K562 (cell line): ENCODE measurements at regions not wholly inside any gene's neighbourhood (a gene's known extent, or its start where the extent isn't known, plus 50 kb on each side); places are given as distances from the start of the nearest gene placed in this dataset.
"Not testable (repeated sequence)": the region's sequence is repeated elsewhere in the genome, so short reads cannot be mapped to it uniquely, and the experiment has no call there.

Experiments
- ATAC-seq: fragments of 200-7000 bp; cut with Tn5 transposase; 3 replicates; pipeline ENCODE4 v1.9.1; 2020; ENCODE audit warnings: moderate library complexity
- BruUV-seq: library from RNA; stranded (reverse); fragments of 400-500 nt; replicated peaks from 2 replicates; lab custom pipeline; 2021; lab: Mats Ljungman, UMichigan
- CTCF ChIA-PET: fragments of 300-600 bp; formaldehyde crosslinking; extraction: SDS; loops from one replicate; lab custom pipeline; 2021; ENCODE audit warnings: low intra/inter-chr PET ratio; lab: Yijun Ruan, JAX
- POLR2A ChIA-PET: fragments of 300-600, 350-650 bp; sonication (Branson Sonifier 250); formaldehyde crosslinking; extraction: SDS; loops from one replicate; lab custom pipeline; 2021; ENCODE audit warnings: antibody characterized with exemption, inconsistent platforms; lab: Yijun Ruan, JAX
- DNase-seq, 4 experiments: peaks; one replicate each; pipeline versions ENCODE4 v3.0.0 to v3.0.0-alpha.2; 2011 to 2018; ENCODE audit warnings: low spot score in 3 of 4, mixed read lengths in 3 of 4; ENCODE audit errors: extremely low read depth in 1 of 4
- FAIRE-seq: peaks from 2 replicates; lab custom pipeline; 2011; peaks lifted over from hg19 to GRCh38; lab: Jason Lieb, UNC
- H2AFZ ChIP-seq: 2 replicates; pipeline ENCODE4 v1.6.0; 2011; ENCODE audit warnings: low read depth, low read length, control low read depth, inconsistent platforms
- H3K27ac ChIP-seq: fragments of 200-600 bp; 3 replicates; pipeline ENCODE4 v1.8.0; 2011; ENCODE audit warnings: low read depth, mild to moderate bottlenecking, control low read depth, inconsistent platforms, low read length, moderate library complexity, mixed read lengths; ENCODE audit errors: extremely low read depth
- H3K27me3 ChIP-seq, 2 experiments: fragments of 300-600 bp in 1 of 2; 2 replicates in 1 of 2; 3 replicates in 1 of 2; pipeline versions ENCODE4 v1.6.0 to v1.8.0; 2011; ENCODE audit warnings: inconsistent platforms in 2 of 2, low read length in 2 of 2, mild to moderate bottlenecking in 1 of 2, mixed read lengths in 1 of 2, moderate library complexity in 1 of 2; ENCODE audit not compliant: control insufficient read depth in 2 of 2, insufficient read depth in 2 of 2
- H3K36me3 ChIP-seq: fragments of 300-600 bp; 3 replicates; pipeline ENCODE4 v1.8.0; 2011; ENCODE audit warnings: mild to moderate bottlenecking, low read length, inconsistent platforms; ENCODE audit not compliant: control insufficient read depth, insufficient read depth
- H3K4me1 ChIP-seq, 2 experiments: fragments of 200-600 bp in 1 of 2; replicated peaks in 1 of 2; 2 replicates in 1 of 2; 3 replicates in 1 of 2; pipeline versions ENCODE4 v1.5.1 to v1.8.0; 2011; ENCODE audit warnings: inconsistent platforms in 2 of 2, low read length in 2 of 2, mild to moderate bottlenecking in 1 of 2, mixed read lengths in 1 of 2, moderate library complexity in 1 of 2; ENCODE audit not compliant: control insufficient read depth in 2 of 2, insufficient read depth in 2 of 2
- H3K4me2 ChIP-seq: 2 replicates; pipeline ENCODE4 v1.6.1; 2011; ENCODE audit warnings: low read length, control low read depth, inconsistent platforms, mixed read lengths; ENCODE audit not compliant: insufficient read depth
- H3K4me3 ChIP-seq: fragments of 200-600 bp; sonication (generic), shearing (Covaris generic); 2 replicates; pipeline ENCODE4 v1.5.1; 2016; ENCODE audit warnings: control low read depth, inconsistent platforms
- H3K79me2 ChIP-seq: fragments of 200-600 bp; 3 replicates; pipeline ENCODE4 v1.8.0; 2011; ENCODE audit warnings: low read length, inconsistent platforms; ENCODE audit not compliant: control insufficient read depth, insufficient read depth
- H3K9ac ChIP-seq, 2 experiments: 2 replicates each; pipeline versions ENCODE4 v1.6.0 to v1.6.1; 2011; ENCODE audit warnings: low read depth in 2 of 2, low read length in 2 of 2, control low read depth in 1 of 2, inconsistent platforms in 1 of 2, mild to moderate bottlenecking in 1 of 2, mixed read lengths in 1 of 2; ENCODE audit not compliant: insufficient read depth in 1 of 2
- H3K9me1 ChIP-seq: one replicate; pipeline ENCODE4 v1.6.0; 2011; ENCODE audit warnings: inconsistent platforms, mild to moderate bottlenecking, low read length, moderate library complexity; ENCODE audit not compliant: control insufficient read depth, insufficient read depth
- H3K9me3 ChIP-seq: replicated peaks from 2 replicates; pipeline ENCODE4 v1.5.1; 2011; ENCODE audit warnings: low read depth, low read length, inconsistent platforms; ENCODE audit not compliant: control insufficient read depth, insufficient read depth
- H4K20me1 ChIP-seq: replicated peaks from 2 replicates; pipeline ENCODE4 v1.6.1; 2011; ENCODE audit warnings: low read length, inconsistent platforms, mixed read lengths; ENCODE audit not compliant: control insufficient read depth, insufficient read depth
- CC2D1A ChIP-seq: fragments of 450-650 bp; IDR thresholded peaks from 2 replicates; pipeline ENCODE4 v1.6.1; 2017; ENCODE audit warnings: mild to moderate bottlenecking
- CCAR2 ChIP-seq: fragments of 200-400 bp; formaldehyde crosslinking; IDR thresholded peaks from 2 replicates; pipeline ENCODE4 v1.6.1; 2017; ENCODE audit warnings: mild to moderate bottlenecking, low read depth, low read length
- FOXK2 ChIP-seq, 2 experiments: fragments of 450-650 bp; IDR thresholded peaks in 1 of 2; conservative IDR thresholded peaks in 1 of 2; 2 replicates each; pipeline ENCODE4 v1.6.1; 2016; ENCODE audit warnings: low read depth in 2 of 2, mild to moderate bottlenecking in 1 of 2
- HCFC1 ChIP-seq: IDR thresholded peaks from 2 replicates; pipeline ENCODE4 v1.6.1; 2012; ENCODE audit warnings: low read depth, low read length, improper control_type of control experiment
- HDAC8 ChIP-seq: fragments of 450-650 bp; IDR thresholded peaks from 2 replicates; pipeline ENCODE4 v1.6.1; 2016; ENCODE audit warnings: mild to moderate bottlenecking, missing genetic modification characterization, moderate library complexity, missing compliant biosample characterization
- KLF6 ChIP-seq: fragments of 250-450 bp; sonication (Bioruptor Pico); IDR thresholded peaks from 2 replicates; pipeline ENCODE4 v1.4.0; 2020; ENCODE audit warnings: mild to moderate bottlenecking, moderate library complexity, borderline replicate concordance
- MAFF ChIP-seq: IDR thresholded peaks from 2 replicates; pipeline ENCODE4 v1.6.1; 2012; ENCODE audit warnings: low read length, improper control_type of control experiment
- MTF1 ChIP-seq: fragments of 250-450 bp; sonication (Bioruptor Pico); IDR thresholded peaks from 2 replicates; pipeline ENCODE4 v1.9.0; 2021; ENCODE audit warnings: moderate library complexity, mild to moderate bottlenecking, inconsistent platforms, borderline replicate concordance
- NFYB ChIP-seq: IDR thresholded peaks from 2 replicates; pipeline ENCODE4 v1.6.1; 2011; ENCODE audit warnings: mild to moderate bottlenecking, moderate library complexity; ENCODE audit not compliant: insufficient read length; ENCODE audit errors: extremely low read depth
- SNAPC5 ChIP-seq: fragments of 250-450 bp; sonication (Bioruptor Pico); IDR thresholded peaks from 2 replicates; pipeline ENCODE4 v1.8.0; 2021; ENCODE audit warnings: moderate library complexity, mild to moderate bottlenecking, inconsistent platforms
- SP1 ChIP-seq: sonication (generic); formaldehyde crosslinking; IDR thresholded peaks from 2 replicates; pipeline ENCODE4 v1.8.1; 2022; ENCODE audit warnings: mild to moderate bottlenecking, missing genetic modification reagents
- TAF15 ChIP-seq: fragments of 200-400 bp; formaldehyde crosslinking; IDR thresholded peaks from 2 replicates; pipeline ENCODE4 v1.6.1; 2017; ENCODE audit warnings: mild to moderate bottlenecking, low read depth, low read length, moderate library complexity
- TARDBP ChIP-seq: fragments of 450-650 bp; IDR thresholded peaks from 2 replicates; pipeline ENCODE4 v1.6.1; 2016
- TRIM24 ChIP-seq, 2 experiments: fragments of 450-650 bp; IDR thresholded peaks; 2 replicates each; pipeline ENCODE4 v1.6.1; 2016
- ZKSCAN1 ChIP-seq: fragments of 150-350 bp; IDR thresholded peaks from 2 replicates; pipeline ENCODE4 v1.6.1; 2016; ENCODE audit warnings: low read depth, low read length
- ZNF263 ChIP-seq: sonication (generic); formaldehyde crosslinking; IDR thresholded peaks from 2 replicates; pipeline ENCODE4 v1.8.0; 2022; ENCODE audit warnings: mild to moderate bottlenecking, missing genetic modification reagents, borderline replicate concordance
- ZNF57 ChIP-seq: fragments of 450-650 bp; formaldehyde crosslinking; IDR thresholded peaks from 2 replicates; pipeline ENCODE4 v1.4.0; 2020; ENCODE audit warnings: mild to moderate bottlenecking, moderate library complexity
- ZNF780A ChIP-seq: fragments of 250-450 bp; sonication (Bioruptor Pico); IDR thresholded peaks from 2 replicates; pipeline ENCODE4 v1.5.0; 2021; ENCODE audit warnings: mild to moderate bottlenecking
- WGBS: fragments of 100-300 bp; shearing (Covaris generic); methylation state at CpG from one replicate; pipeline ENCODE4 v1.1.6; 2016; ENCODE audit warnings: low coverage, mixed read lengths; ENCODE audit not compliant: insufficient coverage; ENCODE audit errors: missing lambda C conversion rate; 5-methylcytosine and 5-hydroxymethylcytosine counted together
- in situ Hi-C: fragments of 300-500 bp; cut with MboI; formaldehyde crosslinking; loops from 4 replicates; pipeline ENCODE4 v1.15.0; 2018; ENCODE audit warnings: inconsistent platforms, mixed read lengths
- intact Hi-C: fragments of 100-400 bp; cut with micrococcal nuclease; formaldehyde crosslinking; loops from 2 replicates; pipeline ENCODE4 v1.14.2; 2022
- TF ChIP-seq, protein P1 (sequence below): IDR thresholded peaks from 2 replicates; pipeline ENCODE4 v1.6.1; 2011; ENCODE audit not compliant: insufficient read length; ENCODE audit errors: extremely low read depth

GRCh38 chr11:115636753-115637527, 132.7 kb upstream of the CADM1 start:
- Histone ChIP-seq H3K4me2 (no peak overlapping the region), H3K27me3 (no peaks in the 10 kb centered on the region), H3K79me2 (no peaks in the 10 kb centered on the region), H3K9ac (no peak overlapping the region), H4K20me1 (no peaks in the 10 kb centered on the region), H2AFZ (no peak overlapping the region), H3K9me3 (no peaks in the 10 kb centered on the region), H3K4me3 (no peak overlapping the region), H3K36me3 (no peaks in the 10 kb centered on the region), H3K9me1 (no peaks in the 10 kb centered on the region), H3K27ac (no peak overlapping the region), H3K4me1 (no peaks in the 10 kb centered on the region; a peak in 1 of 5 replicates)
- DNase-seq (no peak), ATAC-seq (no peak), FAIRE-seq (no peak)
- no TSS peak for BruUV-seq
- POLR2A ChIA-PET: interaction anchor here (0.6 kb wide), 1 partner anchor 9 kb away, joined by 3 read pairs; no protein-coding TSS in a partner anchor
- CTCF ChIA-PET: no interaction called here
- intact Hi-C loops (no loop called here), in situ Hi-C loops (no loop called here)
- WGBS: 0% methylated on average over 5 of the region's 5 CpGs
- TF ChIP-seq CCAR2: no peak
- TF ChIP-seq ZNF780A (CRISPR knock-in tag): no peak
- TF ChIP-seq, protein P1, sequence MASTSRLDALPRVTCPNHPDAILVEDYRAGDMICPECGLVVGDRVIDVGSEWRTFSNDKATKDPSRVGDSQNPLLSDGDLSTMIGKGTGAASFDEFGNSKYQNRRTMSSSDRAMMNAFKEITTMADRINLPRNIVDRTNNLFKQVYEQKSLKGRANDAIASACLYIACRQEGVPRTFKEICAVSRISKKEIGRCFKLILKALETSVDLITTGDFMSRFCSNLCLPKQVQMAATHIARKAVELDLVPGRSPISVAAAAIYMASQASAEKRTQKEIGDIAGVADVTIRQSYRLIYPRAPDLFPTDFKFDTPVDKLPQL: no peak
- no peak for TF ChIP-seq ZNF57 (CRISPR knock-in tag)
- no peak for TF ChIP-seq TAF15
- TF ChIP-seq SP1 (CRISPR knock-in tag): no peak
- TF ChIP-seq ZNF263 (CRISPR knock-in tag): no peak
- TF ChIP-seq HCFC1: no peak
- no peak for TF ChIP-seq MTF1
- TF ChIP-seq NFYB: no peak
- TF ChIP-seq TRIM24 (IDR thresholded peaks at IDR 0.05): no peak
- no peak for TF ChIP-seq KLF6
- no peak for TF ChIP-seq TARDBP
- no peak for TF ChIP-seq ZKSCAN1
- TF ChIP-seq MAFF: no peak
- no peak for TF ChIP-seq CC2D1A
- TF ChIP-seq FOXK2 (conservative IDR thresholded peaks at IDR 0.05 in 1 of 2, IDR thresholded peaks at IDR 0.05 in 1 of 2; ENCODE audit: low read depth in 2 of 2): no peak
- TF ChIP-seq SNAPC5 (CRISPR knock-in tag): no peak
- TF ChIP-seq HDAC8 (tag): no peak

GRCh38 chr11:115633977-115634376, 129.8 kb upstream of the CADM1 start:
- FAIRE-seq, in situ Hi-C loops, BruUV-seq, intact Hi-C loops, H3K9me1 ChIP-seq, CTCF ChIA-PET, POLR2A ChIA-PET, H3K4me2 ChIP-seq, H3K4me1 ChIP-seq, H3K9me3 ChIP-seq, H3K4me3 ChIP-seq, H4K20me1 ChIP-seq, DNase-seq, H3K36me3 ChIP-seq, H3K27me3 ChIP-seq, H3K27ac ChIP-seq, H2AFZ ChIP-seq, ATAC-seq, H3K9ac ChIP-seq, H3K79me2 ChIP-seq: not testable (repeated sequence)
- WGBS: 8% methylated on average over 19 of the region's 27 CpGs
